Breast epithelium (tissue), 3 donors: ENCODE measurements at regions not wholly inside any gene's neighbourhood (a gene's known extent, or its start where the extent isn't known, plus 50 kb on each side); places are given as distances from the start of the nearest gene placed in this dataset.

Source experiments
- POLR2A ChIP-seq: fragments of 450-650 bp; IDR thresholded peaks from one replicate; pipeline ENCODE4 v1.6.1; 2016; ENCODE audit warnings: antibody characterized with exemption, mild to moderate bottlenecking, moderate library complexity
- POLR2AphosphoS5 ChIP-seq, 3 donors: sonication (generic); formaldehyde crosslinking; IDR thresholded peaks; one replicate each; pipeline ENCODE4 v1.6.1; 2017; ENCODE audit warnings: antibody characterized with exemption in 3 of 3
- TF ChIP-seq, protein P1 (sequence below), 3 donors: fragments of 450-650 bp; IDR thresholded peaks; one replicate each; pipeline ENCODE4 v1.5.1; 2016 to 2017; ENCODE audit warnings: antibody characterized with exemption in 3 of 3, mild to moderate bottlenecking in 3 of 3, moderate library complexity in 3 of 3

DNA sequence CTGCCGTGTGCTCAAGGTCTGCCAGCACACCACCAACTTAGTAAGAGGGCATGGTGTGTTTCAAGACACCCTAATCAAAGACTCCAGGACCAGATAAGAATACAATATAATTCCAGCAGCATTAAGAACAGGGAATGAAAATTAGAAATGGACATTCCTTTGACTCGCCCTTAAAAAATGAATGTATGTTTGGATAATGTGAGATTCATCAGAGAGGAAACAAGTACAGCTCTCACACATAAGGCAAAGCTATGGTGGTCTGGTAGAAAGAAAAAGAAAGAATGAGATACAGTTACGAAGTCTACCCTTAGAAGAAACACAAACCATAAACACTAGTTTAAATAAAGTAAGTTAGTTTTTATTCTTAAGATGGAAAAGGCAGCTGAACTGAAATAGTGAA is 174.8 kb upstream of the ANK3 start:
- TF ChIP-seq, protein P1, sequence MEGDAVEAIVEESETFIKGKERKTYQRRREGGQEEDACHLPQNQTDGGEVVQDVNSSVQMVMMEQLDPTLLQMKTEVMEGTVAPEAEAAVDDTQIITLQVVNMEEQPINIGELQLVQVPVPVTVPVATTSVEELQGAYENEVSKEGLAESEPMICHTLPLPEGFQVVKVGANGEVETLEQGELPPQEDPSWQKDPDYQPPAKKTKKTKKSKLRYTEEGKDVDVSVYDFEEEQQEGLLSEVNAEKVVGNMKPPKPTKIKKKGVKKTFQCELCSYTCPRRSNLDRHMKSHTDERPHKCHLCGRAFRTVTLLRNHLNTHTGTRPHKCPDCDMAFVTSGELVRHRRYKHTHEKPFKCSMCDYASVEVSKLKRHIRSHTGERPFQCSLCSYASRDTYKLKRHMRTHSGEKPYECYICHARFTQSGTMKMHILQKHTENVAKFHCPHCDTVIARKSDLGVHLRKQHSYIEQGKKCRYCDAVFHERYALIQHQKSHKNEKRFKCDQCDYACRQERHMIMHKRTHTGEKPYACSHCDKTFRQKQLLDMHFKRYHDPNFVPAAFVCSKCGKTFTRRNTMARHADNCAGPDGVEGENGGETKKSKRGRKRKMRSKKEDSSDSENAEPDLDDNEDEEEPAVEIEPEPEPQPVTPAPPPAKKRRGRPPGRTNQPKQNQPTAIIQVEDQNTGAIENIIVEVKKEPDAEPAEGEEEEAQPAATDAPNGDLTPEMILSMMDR (IDR thresholded peaks at IDR 0.05) = no peak
- no peak for TF ChIP-seq POLR2A
- TF ChIP-seq POLR2AphosphoS5 (IDR thresholded peaks at IDR 0.05) = no peak
